GM12878 (cell line): ENCODE measurements at regions not wholly inside any gene's neighbourhood (a gene's known extent, or its start where the extent isn't known, plus 50 kb on each side); places are given as distances from the start of the nearest gene placed in this dataset.

Source experiments
- ATAC-seq: fragments of 200-7000 bp; cut with Tn5 transposase; 3 replicates; pipeline ENCODE4 v1.9.1; 2020; ENCODE audit warnings: mild to moderate bottlenecking, moderate library complexity
- BruUV-seq: library from RNA; stranded (reverse); fragments of 400-500 nt; replicated peaks from 2 replicates; lab custom pipeline; 2021; lab: Mats Ljungman, UMichigan
- CTCF ChIA-PET: fragments of 300-600 bp; sonication (Branson Sonifier 250); formaldehyde crosslinking; extraction: SDS; loops from one replicate; lab custom pipeline; 2021; ENCODE audit warnings: inconsistent platforms; lab: Yijun Ruan, JAX
- POLR2A ChIA-PET: fragments of 350-600 bp; formaldehyde crosslinking; extraction: SDS; loops from one replicate; lab custom pipeline; 2021; ENCODE audit warnings: inconsistent platforms; lab: Charles Lee
- RAD21 ChIA-PET: fragments of 300-600 bp; sonication (Branson Sonifier 250); formaldehyde crosslinking; loops from one replicate; lab custom pipeline; 2023; ENCODE audit warnings: antibody characterized with exemption; ENCODE audit not compliant: unreplicated experiment; lab: Charles Lee
- SMC1A ChIA-PET: fragments of 300-600 bp; sonication (Branson Sonifier 250); formaldehyde crosslinking; loops from one replicate; lab custom pipeline; 2023; ENCODE audit not compliant: unreplicated experiment, uncharacterized antibody; lab: Charles Lee
- DNase-seq: peaks from one replicate; pipeline ENCODE4 v3.0.0-alpha.2; 2011; ENCODE audit warnings: low read depth, low spot score
- FAIRE-seq: peaks from 3 replicates; lab custom pipeline; 2011; peaks lifted over from hg19 to GRCh38; lab: Jason Lieb, UNC
- H2AFZ ChIP-seq: 2 replicates; pipeline ENCODE4 v1.6.0; 2011; ENCODE audit warnings: low read depth, low read length, control low read depth; ENCODE audit not compliant: control insufficient read depth
- H3K27ac ChIP-seq: 2 replicates; pipeline ENCODE4 v1.5.1; 2011; ENCODE audit warnings: control low read depth; ENCODE audit not compliant: control insufficient read depth, insufficient read depth
- H3K27me3 ChIP-seq, 2 experiments: replicated peaks in 1 of 2; 2 replicates each; pipeline versions ENCODE4 v1.6.0 to v1.6.1; 2011; ENCODE audit warnings: low read length in 1 of 2; ENCODE audit not compliant: control insufficient read depth in 2 of 2, insufficient read depth in 2 of 2
- H3K36me3 ChIP-seq, 2 experiments: 2 replicates each; pipeline ENCODE4 v1.5.1; 2011; ENCODE audit warnings: low read length in 1 of 2; ENCODE audit not compliant: control insufficient read depth in 2 of 2, insufficient read depth in 2 of 2
- H3K4me1 ChIP-seq: 2 replicates; pipeline ENCODE4 v1.6.1; 2011; ENCODE audit warnings: mild to moderate bottlenecking, low read length, moderate library complexity, mixed read lengths; ENCODE audit not compliant: control insufficient read depth, insufficient read depth
- H3K4me2 ChIP-seq: 2 replicates; pipeline ENCODE4 v1.6.0; 2011; ENCODE audit warnings: control low read depth; ENCODE audit not compliant: control insufficient read depth, insufficient read depth
- H3K4me3 ChIP-seq: fragments of 200-600 bp; sonication (generic); 2 replicates; pipeline ENCODE4 v1.5.1; 2016
- H3K79me2 ChIP-seq: 2 replicates; pipeline ENCODE4 v1.6.0; 2011; ENCODE audit warnings: low read length; ENCODE audit not compliant: control insufficient read depth, insufficient read depth
- H3K9ac ChIP-seq: 2 replicates; pipeline ENCODE4 v1.8.0; 2011; ENCODE audit warnings: low read length, control low read depth, mixed read lengths; ENCODE audit not compliant: control insufficient read depth, insufficient read depth
- H3K9me3 ChIP-seq: replicated peaks from 3 replicates; pipeline ENCODE4 v1.5.1; 2011; ENCODE audit warnings: mild to moderate bottlenecking, low read length; ENCODE audit not compliant: control insufficient read depth, insufficient read depth
- H4K20me1 ChIP-seq: 2 replicates; pipeline ENCODE4 v1.6.0; 2011; ENCODE audit not compliant: control insufficient read depth, insufficient read depth
- BACH1 ChIP-seq: fragments of 450-650 bp; IDR thresholded peaks from 2 replicates; pipeline ENCODE4 v1.6.1; 2017; ENCODE audit warnings: mild to moderate bottlenecking, borderline replicate concordance
- BCL11A ChIP-seq: IDR thresholded peaks from 2 replicates; pipeline ENCODE4 v1.6.1; 2011; ENCODE audit warnings: low read depth, low read length
- CEBPB ChIP-seq, 2 experiments: fragments of 150-350 bp in 1 of 2; IDR thresholded peaks; 2 replicates each; pipeline ENCODE4 v1.6.1; 2012 to 2014; ENCODE audit warnings: low read depth in 2 of 2, low read length in 2 of 2, borderline replicate concordance in 1 of 2, inconsistent platforms in 1 of 2
- ETV6 ChIP-seq, 2 experiments: fragments of 450-650 bp in 1 of 2; IDR thresholded peaks in 1 of 2; conservative IDR thresholded peaks in 1 of 2; 2 replicates each; pipeline ENCODE4 v1.6.1; 2014; ENCODE audit warnings: antibody characterized with exemption in 1 of 2, borderline replicate concordance in 1 of 2, low read depth in 1 of 2, mild to moderate bottlenecking in 1 of 2, moderate library complexity in 1 of 2
- FOXK2 ChIP-seq: fragments of 450-650 bp; IDR thresholded peaks from 2 replicates; pipeline ENCODE4 v1.6.1; 2017; ENCODE audit warnings: mild to moderate bottlenecking, moderate library complexity
- MTA2 ChIP-seq: fragments of 450-650 bp; IDR thresholded peaks from 2 replicates; pipeline ENCODE4 v1.6.1; 2016; ENCODE audit warnings: low read depth, mild to moderate bottlenecking, moderate library complexity
- RAD21 ChIP-seq: IDR thresholded peaks from 2 replicates; pipeline ENCODE4 v1.6.1; 2011; ENCODE audit warnings: mild to moderate bottlenecking, low read depth, low read length, moderate library complexity; ENCODE audit not compliant: insufficient read depth
- RUNX3 ChIP-seq: IDR thresholded peaks from 2 replicates; pipeline ENCODE4 v1.6.1; 2012; ENCODE audit warnings: low read length, inconsistent platforms
- SUZ12 ChIP-seq: fragments of 200-600 bp; sonication (generic); IDR thresholded peaks from one replicate; pipeline ENCODE4 v1.6.1; 2018; ENCODE audit warnings: antibody characterized with exemption, mild to moderate bottlenecking; ENCODE audit not compliant: unreplicated experiment
- ZZZ3 ChIP-seq: IDR thresholded peaks from 2 replicates; pipeline ENCODE4 v1.6.1; 2011; ENCODE audit warnings: low read depth; ENCODE audit not compliant: control insufficient read depth, insufficient read length
- WGBS: methylation state at CpG from one replicate; pipeline ENCODE4 v1.1.6; 2016; ENCODE audit warnings: low lambda C conversion rate; ENCODE audit not compliant: insufficient replicate concordance, insufficient coverage; ENCODE audit errors: missing lambda C conversion rate; 5-methylcytosine and 5-hydroxymethylcytosine counted together
- in situ Hi-C: fragments of 300-500 bp; cut with MboI; formaldehyde crosslinking; loops from 9 replicates; pipeline ENCODE4 v1.14.3; 2018; ENCODE audit warnings: mixed read lengths
- intact Hi-C: fragments of 100-400 bp; cut with micrococcal nuclease; formaldehyde crosslinking; loops from one replicate; pipeline ENCODE4 v1.14.2; 2022; ENCODE audit not compliant: unreplicated experiment

GRCh38 chr14:34354556-34354955, 107.5 kb downstream of the SPTSSA start:
- CTCF ChIA-PET, result interaction anchor here (2.1 kb wide), 1 partner anchor 30 kb away, joined by 10 read pairs; no protein-coding TSS in a partner anchor
- POLR2A ChIA-PET, result interaction anchor here (0.7 kb wide), 2 partner anchors 22 to 316 kb away, joined by 4 to 6 read pairs; no protein-coding TSS in a partner anchor
- SMC1A ChIA-PET, result interaction anchor here (0.9 to 1.0 kb wide), 2 partner anchors 9 to 26 kb away, joined by 3 read pairs; no protein-coding TSS in a partner anchor
- no TSS peak for BruUV-seq
- no peak overlapping the region for H3K27ac ChIP-seq
- no peaks in the 10 kb centered on the region for H3K36me3 ChIP-seq
- no peaks in the 10 kb centered on the region for H3K4me1 ChIP-seq
- H3K9me3 ChIP-seq, result no peaks in the 10 kb centered on the region
- H3K4me2 ChIP-seq, result no peak overlapping the region
- H3K4me3 ChIP-seq, result no peak overlapping the region
- no peaks in the 10 kb centered on the region for H3K27me3 ChIP-seq
- WGBS, result 100% methylated on average over 3 of the region's 3 CpGs
- DNase-seq (no peak), FAIRE-seq (no peak), ATAC-seq (no peak)
- in situ Hi-C loops (no loop called here), intact Hi-C loops (no loop called here)
- H3K9ac ChIP-seq, result no peak overlapping the region
- TF ChIP-seq RAD21 (no peak), BCL11A (no peak), RUNX3 (no peak), SUZ12 (no peak), BACH1 (no peak), MTA2 (no peak), ZZZ3 (no peak), ETV6 (conservative IDR thresholded peaks at IDR 0.05 in 1 of 2, IDR thresholded peaks at IDR 0.05 in 1 of 2; ENCODE audit: borderline replicate concordance in 1 of 2, low read depth in 1 of 2) (no peak), FOXK2 (no peak), CEBPB (IDR thresholded peaks at IDR 0.05; ENCODE audit: borderline replicate concordance in 1 of 2, low read depth in 2 of 2, low read length in 2 of 2) (no peak)
- H4K20me1 ChIP-seq, result no peaks in the 10 kb centered on the region
- no peak overlapping the region for H2AFZ ChIP-seq
- no peaks in the 10 kb centered on the region for H3K79me2 ChIP-seq
- RAD21 ChIA-PET, result no interaction called here
